Ishikawa (cell line): ENCODE measurements at regions not wholly inside any gene's neighbourhood (a gene's known extent, or its start where the extent isn't known, plus 50 kb on each side); places are given as distances from the start of the nearest gene placed in this dataset.

ENCODE experiments used
- CEBPB ChIP-seq: IDR thresholded peaks from 2 replicates; pipeline ENCODE4 v1.6.1; 2012
- CREB1 ChIP-seq: IDR thresholded peaks from 2 replicates; pipeline ENCODE4 v1.6.1; 2012; ENCODE audit warnings: low read depth
- EGR1 ChIP-seq: IDR thresholded peaks from 2 replicates; pipeline ENCODE4 v1.6.1; 2012
- EP300 ChIP-seq: IDR thresholded peaks from 2 replicates; pipeline ENCODE4 v1.6.1; 2012; ENCODE audit warnings: borderline replicate concordance
- FOXM1 ChIP-seq: IDR thresholded peaks from 2 replicates; pipeline ENCODE4 v1.6.1; 2012; ENCODE audit warnings: low read depth, borderline replicate concordance
- MAX ChIP-seq: IDR thresholded peaks from 2 replicates; pipeline ENCODE4 v1.6.1; 2012
- NFIC ChIP-seq: IDR thresholded peaks from 2 replicates; pipeline ENCODE4 v1.6.1; 2012
- RAD21 ChIP-seq: IDR thresholded peaks from 2 replicates; pipeline ENCODE4 v1.6.1; 2012; ENCODE audit warnings: low read depth
- REST ChIP-seq: IDR thresholded peaks from 2 replicates; pipeline ENCODE4 v1.6.1; 2012; ENCODE audit warnings: low read depth, mild to moderate bottlenecking
- TAF1 ChIP-seq: IDR thresholded peaks from 2 replicates; pipeline ENCODE4 v1.6.1; 2012; ENCODE audit warnings: low read depth, mild to moderate bottlenecking
- TCF12 ChIP-seq: IDR thresholded peaks from 2 replicates; pipeline ENCODE4 v1.6.1; 2012; ENCODE audit warnings: low read depth
- TEAD4 ChIP-seq: IDR thresholded peaks from 2 replicates; pipeline ENCODE4 v1.6.1; 2012
- USF1 ChIP-seq: IDR thresholded peaks from 2 replicates; pipeline ENCODE4 v1.6.1; 2012
- YY1 ChIP-seq: IDR thresholded peaks from 2 replicates; pipeline ENCODE4 v1.6.1; 2012; ENCODE audit warnings: low read depth
- ZBTB7A ChIP-seq: IDR thresholded peaks from 2 replicates; pipeline ENCODE4 v1.6.1; 2012; ENCODE audit warnings: low read depth

- no peak for TF ChIP-seq YY1
- no peak for TF ChIP-seq EP300
- no peak for TF ChIP-seq ZBTB7A
- no peak for TF ChIP-seq RAD21
- no peak for TF ChIP-seq USF1
- TF ChIP-seq EGR1 = no peak
- TF ChIP-seq TAF1 = no peak
- no peak for TF ChIP-seq CEBPB
- TF ChIP-seq REST = no peak
- no peak for TF ChIP-seq TCF12
- no peak for TF ChIP-seq CREB1
- TF ChIP-seq FOXM1 = no peak
- TF ChIP-seq TEAD4 = no peak
- no peak for TF ChIP-seq NFIC
- no peak for TF ChIP-seq MAX
Observed at GRCh38 chr15:60076045-60076444, 71.9 kb downstream of the FOXB1 start.

DNA sequence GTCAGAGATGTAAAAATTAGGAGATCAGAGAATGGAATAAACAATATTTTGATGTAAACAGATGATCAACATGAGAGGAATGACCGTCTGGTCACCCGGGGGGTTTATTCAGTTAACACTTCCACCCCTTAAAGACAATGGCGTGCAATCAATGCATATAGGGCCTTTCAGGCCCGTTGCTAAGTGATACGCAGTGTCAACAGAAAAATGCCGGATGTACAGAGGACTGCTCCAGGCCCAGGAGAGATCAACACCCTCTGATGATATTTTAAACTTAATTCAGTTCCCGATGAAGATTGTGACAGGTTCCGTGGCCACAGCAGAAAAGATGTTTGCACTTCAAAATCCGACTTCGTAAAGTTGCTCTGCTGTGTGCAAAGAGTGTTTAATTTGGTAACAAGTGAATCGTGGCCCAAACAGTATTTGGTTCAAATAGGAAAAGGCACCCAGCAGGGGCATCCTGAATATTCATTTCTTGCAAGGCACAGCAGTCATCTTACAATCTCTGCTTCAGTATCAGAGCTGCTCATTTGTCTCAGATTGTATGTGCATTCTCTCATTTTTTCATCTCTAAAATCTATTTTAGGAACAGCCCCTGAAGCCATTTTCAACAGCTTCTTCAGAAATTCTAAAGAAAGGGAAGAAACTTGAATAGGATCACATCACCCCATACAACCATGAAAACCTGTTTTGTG, 72.6 kb downstream of the FOXB1 start:
- TF ChIP-seq RAD21 (no peak), USF1 (no peak), NFIC (no peak)

GRCh38 chr15:60077581-60078359, 73.7 kb downstream of the FOXB1 start:
- no peak for TF ChIP-seq CEBPB
- TF ChIP-seq RAD21 = no peak
- TF ChIP-seq TAF1 = no peak
- TF ChIP-seq NFIC = no peak
- TF ChIP-seq TCF12 = no peak
- TF ChIP-seq CREB1 = no peak
- no peak for TF ChIP-seq TEAD4
- TF ChIP-seq REST = no peak
- TF ChIP-seq FOXM1 = no peak
- TF ChIP-seq ZBTB7A = no peak

DNA sequence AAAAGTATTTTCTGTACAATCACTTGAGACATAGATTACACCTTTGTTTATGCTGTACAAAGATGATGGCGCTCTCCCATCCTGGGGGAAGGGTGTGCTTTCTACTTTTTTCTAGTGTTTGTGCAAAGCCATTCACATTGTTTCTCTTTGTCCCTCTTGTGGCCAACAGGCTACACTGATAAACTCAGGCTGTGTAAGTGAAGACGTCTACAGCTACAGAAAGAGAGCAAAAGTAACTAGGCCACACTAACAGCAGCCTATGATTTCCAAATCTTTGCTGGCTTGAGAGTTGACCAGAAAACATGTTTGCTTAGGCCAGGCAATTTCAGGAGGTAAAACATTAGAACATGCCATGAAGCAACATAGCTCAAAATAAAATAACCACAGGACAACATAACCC, 75.1 kb downstream of the FOXB1 start:
- TF ChIP-seq YY1 (no peak), CEBPB (no peak), CREB1 (no peak), USF1 (no peak), EGR1 (no peak), TEAD4 (no peak), FOXM1 (no peak), REST (no peak), MAX (no peak), RAD21 (no peak), TCF12 (no peak), NFIC (no peak)
